Islet of Langerhans (tissue), 1 donor: ENCODE measurements at regions not wholly inside any gene's neighbourhood (a gene's known extent, or its start where the extent isn't known, plus 50 kb on each side); places are given as distances from the start of the nearest gene placed in this dataset.

Experiments used
- FAIRE-seq: peaks from one replicate; lab custom pipeline; 2011; peaks lifted over from hg19 to GRCh38; lab: Jason Lieb, UNC

DNA sequence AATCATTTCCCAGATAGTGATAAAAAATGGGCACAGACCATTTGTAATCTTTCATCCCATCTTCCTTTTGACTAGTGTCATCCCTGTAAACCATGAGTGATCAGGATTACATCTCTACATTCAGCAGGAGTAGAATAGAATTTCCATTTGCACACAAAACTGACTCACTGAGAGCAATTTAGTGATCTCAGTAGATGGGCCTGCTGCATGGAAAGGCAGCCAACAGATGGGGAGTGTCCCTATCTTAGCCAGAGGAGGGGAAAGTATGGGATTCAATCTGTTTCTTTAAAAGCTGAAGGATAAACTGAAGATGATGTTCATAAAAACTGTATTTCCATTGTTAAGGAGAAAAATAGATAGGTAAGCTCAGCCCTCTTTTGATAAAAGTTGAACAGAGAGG lies 441.7 kb downstream of the ZNF521 start:
- no peak for FAIRE-seq

DNA sequence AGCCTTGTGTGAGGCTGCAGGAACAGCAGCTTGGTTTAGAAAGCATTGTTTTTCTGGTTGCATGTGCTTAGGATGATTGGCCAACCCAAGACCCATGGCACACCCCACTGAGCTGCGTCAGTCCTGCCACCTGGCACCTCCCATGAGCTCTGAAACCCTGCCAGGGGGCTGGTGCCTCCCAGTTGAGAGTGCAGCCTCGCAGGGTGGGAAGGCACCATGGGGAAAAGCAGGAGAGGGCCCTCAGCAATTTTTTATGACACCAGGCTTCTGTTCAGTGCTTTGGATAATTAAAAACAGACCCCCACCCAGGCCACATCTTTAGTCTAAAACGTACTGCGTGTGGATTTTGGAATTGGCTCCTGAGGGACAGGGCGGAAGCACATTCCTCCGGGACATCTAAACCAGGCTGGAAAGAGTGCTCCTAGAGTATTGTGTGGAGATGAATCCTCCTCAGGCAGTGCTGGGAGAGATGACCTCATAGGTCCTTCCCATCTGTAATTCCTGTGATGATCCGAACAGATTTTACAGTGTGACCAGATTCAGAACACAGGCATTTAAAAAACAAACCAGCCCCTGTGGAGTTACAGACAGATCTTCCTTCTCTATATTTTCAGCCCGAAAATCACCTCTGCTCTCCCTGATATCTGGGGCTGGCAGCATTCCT lies 438.3 kb downstream of the ZNF521 start:
- no peak for FAIRE-seq

DNA sequence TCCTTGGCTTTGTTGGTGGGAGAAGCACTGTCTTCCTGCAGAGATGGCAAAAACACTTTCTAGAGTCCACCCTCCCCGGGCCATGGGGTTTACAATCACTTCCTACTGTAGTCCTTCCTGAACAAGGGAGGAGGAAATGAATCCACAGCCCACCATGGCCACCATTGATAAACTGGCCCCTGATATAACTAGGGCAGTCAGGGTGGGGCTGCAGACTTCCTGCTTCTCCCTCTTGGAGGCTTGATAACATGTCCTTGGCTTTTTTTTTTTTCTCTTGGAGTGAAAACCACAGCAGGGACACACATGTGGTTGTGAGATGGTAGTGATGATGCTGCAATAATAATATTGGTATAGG lies 437.8 kb downstream of the ZNF521 start:
- no peak for FAIRE-seq

DNA sequence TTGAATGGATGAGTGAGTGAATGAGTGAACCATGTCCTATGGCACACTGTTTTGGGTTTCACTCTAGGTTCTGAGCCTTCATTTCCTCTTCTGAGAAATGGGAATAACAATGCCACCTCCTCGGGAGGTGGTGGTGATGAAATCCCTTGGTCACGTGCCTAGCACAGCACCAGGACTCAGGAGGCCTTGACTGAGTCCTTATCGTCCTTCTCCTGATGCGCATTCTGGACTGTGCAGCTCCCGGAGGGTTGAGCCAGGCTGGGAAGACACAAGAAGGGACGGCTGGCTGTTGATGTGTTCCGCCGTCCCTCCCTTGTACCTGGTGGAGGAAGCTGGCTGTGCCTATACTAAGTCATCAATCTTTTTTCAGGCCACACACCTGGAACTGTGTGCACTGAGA lies 437.3 kb downstream of the ZNF521 start:
- no peak for FAIRE-seq

DNA sequence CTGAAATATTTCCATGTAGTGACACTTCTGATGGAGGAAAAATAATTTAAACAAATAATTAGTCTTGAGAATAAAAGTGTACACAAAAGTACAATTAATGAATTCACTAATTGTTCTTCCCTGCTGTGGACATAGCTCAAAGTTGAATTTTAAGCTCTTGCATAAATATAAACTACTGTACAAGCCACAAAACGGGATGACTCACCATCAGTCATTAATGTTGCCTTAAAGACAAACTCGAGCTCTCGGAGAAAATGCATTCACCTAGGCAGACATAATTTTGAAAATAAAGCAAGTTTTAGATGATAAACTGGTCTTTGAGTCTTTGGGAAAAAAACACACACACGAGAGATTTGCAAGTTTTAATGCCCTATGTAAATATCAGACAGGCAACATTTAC lies 436.4 kb downstream of the ZNF521 start:
- no peak for FAIRE-seq

DNA sequence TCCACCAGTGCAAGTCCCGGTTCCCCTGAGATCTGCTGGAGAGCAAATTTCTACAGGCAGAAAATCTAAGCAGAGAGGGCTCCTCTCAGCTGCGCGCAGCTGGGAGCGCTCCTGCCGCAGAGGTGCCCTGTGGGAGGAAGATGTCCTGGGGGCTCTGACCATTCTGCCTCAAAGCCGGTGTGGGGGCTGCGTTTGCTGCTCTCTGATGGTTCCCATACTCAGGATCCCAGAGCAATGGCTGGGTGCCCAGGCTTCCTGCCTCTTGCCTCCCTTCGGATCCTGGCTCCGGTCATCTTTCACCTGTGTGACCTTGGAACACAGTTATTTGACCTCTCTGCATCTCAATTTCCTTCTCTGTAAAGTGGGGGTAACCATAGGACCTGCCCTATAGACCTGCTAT lies 434.2 kb downstream of the ZNF521 start:
- no peak for FAIRE-seq

DNA sequence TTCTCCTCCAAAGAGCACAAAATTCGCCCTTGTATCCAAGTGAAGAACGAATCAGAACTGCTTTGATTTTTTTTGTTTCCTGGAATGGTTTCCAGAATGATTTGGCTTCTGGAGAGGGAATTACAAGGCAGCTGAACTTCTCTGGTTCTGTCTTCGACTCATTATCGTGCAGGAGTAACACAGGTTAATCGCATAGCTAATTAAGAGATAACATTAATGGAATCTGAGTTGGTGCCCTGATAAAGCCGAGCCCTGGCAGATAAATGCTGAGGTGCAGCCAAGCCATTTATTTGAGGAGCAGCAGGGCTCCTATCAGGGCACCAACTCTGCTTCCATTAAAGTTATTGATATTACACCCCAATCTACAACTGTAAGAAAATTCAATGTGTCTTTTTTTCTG lies 433.7 kb downstream of the ZNF521 start:
- no peak for FAIRE-seq

DNA sequence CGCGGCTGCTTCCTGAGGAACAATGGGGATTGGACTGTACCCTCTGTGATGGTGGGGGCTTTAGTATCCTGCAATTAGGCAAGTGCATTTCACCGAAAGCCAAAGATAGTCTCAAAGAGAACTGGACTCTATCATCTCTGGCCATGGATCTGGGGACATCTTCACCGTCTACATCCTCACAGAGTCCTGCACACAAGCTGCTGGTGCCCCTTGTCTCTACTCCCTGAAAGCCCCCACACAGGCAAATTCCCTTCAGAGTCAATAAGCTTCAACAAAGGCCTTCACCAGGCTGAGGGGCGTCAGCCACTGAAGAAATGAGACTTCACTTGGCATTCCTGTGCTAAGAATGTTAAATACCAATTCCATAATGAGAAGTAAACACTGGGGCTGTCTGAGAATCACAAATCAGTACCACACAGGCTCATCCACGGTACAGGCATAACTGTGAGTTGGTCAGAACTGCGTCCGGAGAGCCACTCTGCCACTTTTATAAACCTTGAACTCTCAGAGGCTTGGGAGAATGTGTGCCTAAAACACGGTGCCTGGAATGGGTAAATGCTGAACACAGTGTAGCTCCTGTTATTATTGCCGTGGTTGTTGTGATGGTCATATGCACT lies 432.7 kb downstream of the ZNF521 start:
- FAIRE-seq, result no peak

DNA sequence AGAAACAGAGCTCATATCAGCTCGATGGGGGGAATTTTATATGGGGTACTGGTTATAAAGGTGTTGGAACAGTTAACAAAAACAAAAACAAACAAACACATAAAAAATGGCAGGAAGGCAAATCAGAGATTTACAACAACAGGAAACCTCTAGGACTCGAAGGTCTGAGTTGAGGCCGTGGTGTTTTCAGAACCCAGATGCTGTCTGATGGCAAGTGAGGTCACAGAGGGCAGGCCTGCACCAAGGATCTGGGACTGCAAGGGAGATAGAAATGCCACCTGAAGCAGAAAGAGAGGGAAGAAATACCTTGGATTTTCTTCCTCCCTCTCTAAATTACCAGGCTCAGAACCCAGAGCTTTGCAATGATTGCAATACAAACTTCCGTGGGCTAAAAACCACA lies 429.5 kb downstream of the ZNF521 start:
- no peak for FAIRE-seq

DNA sequence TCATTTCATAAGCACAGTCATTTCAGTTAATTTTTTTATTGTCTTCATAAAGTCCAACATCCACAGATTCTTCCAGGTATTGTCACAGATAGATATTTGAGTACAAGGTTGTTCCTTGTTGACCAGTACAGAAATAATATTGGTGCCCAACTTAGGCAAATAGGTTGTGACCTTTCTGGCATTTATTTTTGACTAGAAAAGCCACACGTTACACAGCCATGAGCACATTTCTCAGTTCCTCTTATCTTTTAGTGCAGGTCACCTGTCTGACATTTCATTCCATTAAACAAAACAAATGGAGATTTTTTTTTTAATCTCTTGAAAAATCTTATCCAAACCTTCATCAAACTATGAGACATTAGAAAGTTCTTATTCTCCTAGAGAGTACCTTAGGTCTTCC lies 428.8 kb downstream of the ZNF521 start:
- FAIRE-seq, result no peak

DNA sequence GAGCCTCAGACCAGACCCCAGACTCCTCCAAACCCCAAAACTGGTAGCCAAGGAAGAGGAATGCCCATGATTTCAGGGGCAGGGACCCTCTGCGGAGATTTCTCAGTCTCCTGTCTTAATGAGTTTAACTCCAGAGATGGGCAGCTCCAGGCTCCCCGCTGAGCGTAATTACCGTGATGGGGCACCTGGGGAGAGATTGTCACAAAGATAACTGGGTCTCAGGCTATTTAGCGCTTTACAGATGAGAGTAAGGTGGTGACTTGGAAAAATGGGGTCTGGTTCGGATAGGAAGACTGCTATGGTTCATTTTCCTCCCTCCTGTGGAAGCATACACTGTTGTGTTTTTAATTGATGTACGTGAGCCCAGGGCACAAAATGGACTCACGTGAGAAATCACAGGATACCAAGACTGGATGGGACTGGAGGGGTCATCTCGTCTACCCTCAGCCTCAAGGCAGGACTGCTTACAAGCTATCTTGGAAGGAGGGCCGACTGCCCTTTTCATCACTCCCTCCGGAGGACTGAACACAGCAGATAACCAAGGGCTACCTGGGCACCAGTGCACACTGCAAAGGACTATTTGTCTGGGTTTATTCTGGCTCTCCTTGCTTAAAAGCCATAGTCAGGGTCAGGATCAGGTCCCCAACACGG lies 427.8 kb downstream of the ZNF521 start:
- no peak for FAIRE-seq

DNA sequence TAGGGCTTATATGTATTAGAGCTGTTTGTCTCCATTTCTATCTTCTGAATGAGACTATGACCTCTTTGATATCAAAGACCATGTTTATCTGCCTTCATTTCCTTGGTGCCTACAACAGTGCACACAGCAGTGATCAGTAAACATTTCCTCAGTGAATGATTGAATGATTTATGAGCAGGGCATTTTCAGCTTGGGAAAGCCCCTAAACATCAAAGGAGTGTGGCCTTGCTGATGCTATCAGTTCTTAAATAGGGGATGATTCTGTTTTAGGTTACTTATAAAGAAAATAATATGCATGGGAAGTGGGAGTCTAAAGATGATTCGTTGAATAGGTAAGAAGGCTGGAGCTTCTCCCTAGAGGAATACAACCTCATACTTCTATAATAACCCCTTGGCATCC lies 425.3 kb downstream of the ZNF521 start:
- no peak for FAIRE-seq

DNA sequence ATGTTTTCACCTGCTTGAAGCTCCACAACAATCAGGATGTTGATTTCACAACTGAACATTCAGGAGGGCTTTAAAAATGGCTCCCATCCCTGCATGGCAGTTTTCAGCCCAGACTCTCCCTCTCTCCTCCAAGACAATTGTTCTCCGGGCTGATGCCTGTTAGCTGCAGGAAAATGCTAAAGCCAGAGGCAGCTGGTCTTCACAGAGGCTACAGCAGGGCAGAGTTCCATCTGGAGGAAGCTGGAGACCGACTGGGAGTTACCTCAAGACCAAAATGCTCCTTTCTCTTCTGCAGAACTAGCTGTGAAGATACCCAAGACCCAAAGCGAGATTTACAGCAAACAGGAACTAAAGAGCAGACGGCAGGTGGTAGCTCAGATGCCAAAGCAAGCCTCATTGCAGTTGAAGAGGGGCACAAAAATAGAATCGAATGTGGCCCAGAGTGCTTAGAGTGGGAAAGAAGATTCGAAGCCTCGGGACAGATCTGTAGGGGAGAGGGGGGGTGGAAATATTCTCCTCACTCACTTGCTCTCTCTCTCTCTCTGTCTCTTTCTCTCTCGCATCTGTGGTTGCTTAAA lies 423.6 kb downstream of the ZNF521 start:
- no peak for FAIRE-seq

DNA sequence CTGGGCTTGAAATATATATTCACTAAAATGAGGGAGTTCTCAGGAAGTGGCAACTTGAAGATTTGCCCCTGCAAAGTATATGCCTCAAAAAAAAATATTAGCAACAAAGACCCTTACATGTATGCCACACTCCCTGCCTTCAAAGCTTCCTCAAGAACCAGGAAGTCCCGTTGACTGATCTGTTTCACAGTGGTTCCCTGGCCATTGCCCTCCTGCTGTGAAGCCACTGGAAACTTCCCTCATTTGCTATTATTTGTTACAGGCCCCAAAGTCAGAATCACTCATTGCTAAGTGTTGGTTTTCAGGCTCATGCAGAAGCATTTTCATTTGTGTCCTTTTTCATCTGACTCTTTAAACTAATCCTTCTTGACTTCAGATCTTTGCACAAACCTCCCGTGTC lies 421.5 kb downstream of the ZNF521 start:
- FAIRE-seq, result no peak

DNA sequence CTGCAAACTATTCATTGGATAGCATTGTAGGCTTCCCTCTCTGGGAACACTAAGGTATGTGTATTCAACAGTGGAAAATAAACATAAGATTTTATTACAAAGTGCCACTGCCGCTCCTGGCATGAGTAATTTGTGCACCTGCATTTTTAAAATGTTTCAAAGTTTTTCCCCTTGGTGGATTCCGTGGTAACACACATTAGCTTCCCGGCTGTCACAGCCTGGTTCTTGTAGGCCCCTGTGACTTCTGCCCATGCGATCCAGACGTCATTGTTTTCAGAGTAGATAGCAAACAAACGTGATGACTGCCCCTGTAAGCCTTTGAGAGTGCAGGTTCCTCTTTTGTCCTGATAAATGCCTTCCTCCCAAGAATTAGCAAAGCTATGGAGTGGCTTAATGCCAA lies 421.0 kb downstream of the ZNF521 start:
- no peak for FAIRE-seq

DNA sequence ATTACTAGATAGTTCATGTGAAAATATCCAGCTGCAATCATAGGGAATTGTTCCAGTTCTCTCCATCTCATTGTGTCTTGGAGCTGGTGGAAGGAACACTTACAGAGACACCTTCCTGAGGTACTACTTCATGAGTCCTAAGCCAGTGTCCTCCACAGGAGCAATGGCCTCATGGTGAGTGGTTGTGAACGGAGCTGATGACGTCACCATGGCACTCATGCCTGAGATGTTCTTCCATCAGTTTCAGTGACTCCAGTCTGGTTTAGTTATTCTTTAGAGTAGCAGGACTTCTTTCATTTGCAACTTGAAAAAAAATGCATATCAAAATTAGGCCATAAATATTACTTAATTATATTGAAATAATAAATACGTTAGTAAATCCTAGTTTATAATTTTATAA lies 418.6 kb downstream of the ZNF521 start:
- FAIRE-seq, result no peak

DNA sequence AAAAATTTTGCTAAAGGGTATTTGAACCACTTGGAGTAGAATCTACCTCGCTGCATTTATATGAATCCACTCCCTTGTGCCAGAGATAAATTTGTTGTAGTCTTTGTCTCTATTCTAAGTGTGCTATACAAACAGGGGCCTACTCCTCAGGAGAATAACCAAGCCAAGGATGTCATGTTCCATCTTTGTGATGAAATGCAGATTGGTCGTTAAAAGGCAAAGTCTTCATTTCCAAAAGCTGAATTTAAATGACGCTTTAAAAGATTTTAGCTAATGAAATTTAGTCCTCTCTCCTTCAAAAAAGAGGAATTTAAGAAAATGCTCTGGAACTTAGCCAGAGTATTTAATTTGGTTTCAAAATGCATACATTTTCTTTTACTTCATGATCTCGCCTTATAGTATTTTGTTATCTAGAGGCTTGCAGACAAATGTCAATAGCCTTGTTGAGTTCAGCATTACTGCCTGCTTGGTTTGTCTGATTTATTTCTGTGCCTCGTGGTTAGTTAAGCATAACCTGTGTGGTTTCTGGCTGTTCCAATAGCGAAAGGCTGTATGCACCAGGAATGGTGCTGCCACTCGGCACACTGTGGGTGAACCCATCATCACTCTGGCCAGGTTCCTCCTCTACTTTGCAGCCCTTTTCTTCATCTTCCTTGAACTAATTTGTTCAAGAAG lies 417.6 kb downstream of the ZNF521 start:
- no peak for FAIRE-seq

DNA sequence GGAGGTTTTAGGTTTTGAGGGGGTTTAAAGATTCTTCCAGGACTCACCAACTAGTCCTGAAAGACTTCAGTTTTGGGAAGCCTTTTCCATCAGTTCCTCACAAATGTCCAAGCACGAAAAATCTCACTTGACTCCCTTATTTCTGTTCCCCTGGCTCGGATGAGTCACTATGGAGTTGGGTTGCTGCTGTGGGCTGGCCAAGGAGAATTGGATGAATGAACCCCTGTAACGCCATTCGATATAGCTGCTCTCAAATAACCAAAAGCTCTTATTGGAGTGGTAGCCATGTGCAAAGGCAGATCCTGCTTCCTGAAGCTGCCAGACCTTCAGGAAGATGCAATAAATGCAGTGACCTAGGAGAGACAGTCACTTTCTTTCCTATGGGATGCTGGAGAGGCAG lies 417.0 kb downstream of the ZNF521 start:
- no peak for FAIRE-seq

DNA sequence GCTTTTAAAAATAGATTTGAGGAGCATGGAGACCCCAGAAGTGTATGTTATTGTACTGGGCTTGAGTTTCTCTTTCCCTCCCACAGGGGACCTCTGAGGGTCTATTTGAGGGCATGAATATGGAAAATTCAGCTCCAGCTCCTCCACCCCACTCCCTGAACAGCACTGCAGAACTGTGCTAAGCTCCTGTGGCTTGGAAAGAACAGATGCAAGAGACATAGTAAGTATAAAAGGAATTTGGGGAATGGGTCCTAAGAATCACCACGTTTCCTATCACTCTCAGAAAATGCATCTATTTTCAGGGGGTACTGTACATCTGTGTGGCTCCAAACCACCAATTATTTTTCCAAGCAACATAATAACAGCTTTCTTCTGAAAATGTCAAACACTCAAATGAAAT lies 416.1 kb downstream of the ZNF521 start:
- no peak for FAIRE-seq

DNA sequence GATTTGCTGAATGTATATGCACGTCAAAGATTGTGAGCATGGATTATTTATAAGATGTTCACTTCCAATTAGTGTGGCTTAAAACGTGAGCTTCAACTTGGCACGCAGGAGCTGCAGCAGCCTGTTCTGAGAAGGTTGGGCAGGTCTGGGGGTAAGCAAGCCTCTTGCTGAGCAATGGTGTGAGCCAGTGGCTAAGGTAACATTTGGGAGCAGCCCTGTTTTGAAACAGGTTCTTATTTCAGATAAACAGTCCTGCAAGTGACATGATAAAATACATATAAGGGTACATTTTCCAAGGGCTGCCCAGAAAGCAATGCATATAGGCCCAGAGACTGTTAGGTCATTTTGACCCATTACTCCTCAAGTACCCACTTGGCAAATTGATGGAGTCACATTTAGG lies 415.3 kb downstream of the ZNF521 start:
- FAIRE-seq, result no peak

DNA sequence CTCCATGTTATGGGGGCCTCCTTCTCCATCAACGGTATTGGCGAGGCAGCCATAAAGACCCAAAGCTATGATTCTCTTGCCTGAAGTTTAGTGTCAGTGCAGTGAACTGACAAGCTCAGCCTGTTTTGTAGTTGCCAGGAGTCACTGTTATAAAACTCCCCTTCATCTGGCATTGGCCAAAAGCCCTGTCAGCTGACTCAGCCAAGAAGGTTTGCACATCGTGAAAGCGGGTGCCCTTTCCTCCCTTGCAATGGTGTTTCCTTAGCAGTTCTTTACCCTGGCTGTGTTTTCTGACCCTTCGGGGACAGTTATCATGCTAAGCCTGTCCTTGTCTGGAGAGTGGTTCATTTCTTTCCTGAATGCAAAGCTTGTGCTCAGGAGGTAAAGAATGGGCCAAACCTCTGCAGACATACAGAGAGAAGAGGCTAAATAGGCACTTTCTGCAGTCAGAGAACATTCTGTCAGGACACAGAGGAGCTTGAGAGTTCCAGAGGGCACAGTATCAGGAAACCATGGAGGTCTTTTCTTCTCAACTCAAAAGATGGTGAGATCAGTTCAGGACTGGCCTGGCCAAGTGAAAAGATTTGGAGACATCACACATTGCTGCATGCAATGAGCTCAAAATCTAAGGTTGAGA lies 414.2 kb downstream of the ZNF521 start:
- FAIRE-seq, result no peak

DNA sequence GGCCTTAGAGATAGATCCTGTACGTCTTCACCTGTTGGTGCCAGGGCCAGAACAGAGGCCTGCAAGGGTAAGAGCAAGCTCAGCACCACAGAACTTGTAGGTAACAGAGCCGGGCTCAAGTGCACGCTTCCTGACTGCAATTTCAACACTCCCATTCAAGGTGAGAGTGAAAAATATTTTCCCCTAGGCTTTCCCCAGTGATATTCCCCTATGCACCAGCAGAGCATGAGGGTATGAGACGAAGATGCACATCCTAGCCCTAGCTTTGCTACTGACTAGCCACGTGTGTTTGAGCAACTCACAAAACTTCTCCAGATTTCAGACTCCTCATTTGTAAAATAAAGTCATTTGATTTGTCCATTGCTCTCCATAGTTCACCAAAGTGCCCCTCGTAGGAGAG lies 411.6 kb downstream of the ZNF521 start:
- FAIRE-seq, result no peak
